ENCODE measurements at regions not wholly inside any gene's neighbourhood (a gene's known extent, or its start where the extent isn't known, plus 50 kb on each side); places are given as distances from the start of the nearest gene placed in this dataset.

DNA sequence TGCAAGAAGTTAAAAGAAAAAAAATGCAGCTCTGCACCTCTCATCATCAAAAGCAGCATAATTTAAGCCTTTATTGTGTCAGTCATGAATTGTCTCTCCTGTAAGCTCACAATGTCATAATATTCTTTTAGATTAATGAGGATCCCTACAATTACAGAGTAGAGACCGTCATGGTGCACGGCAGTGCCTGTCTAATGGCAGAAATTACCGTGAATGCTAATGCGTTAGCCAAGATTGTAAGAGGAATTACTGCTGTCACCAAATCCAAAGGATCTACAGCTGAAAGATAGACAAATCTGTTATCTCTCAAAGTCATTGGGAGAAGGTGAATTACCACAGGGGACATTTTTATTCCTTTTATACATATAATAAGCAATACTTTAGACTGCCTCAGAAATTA is 631.6 kb upstream of the NRSN1 start:
- Histone ChIP-seq H3K4me3 (ENCODE audit: low read depth in 1 of 2, low read length in 2 of 2) (no peak overlapping the region), H3K9me3 (ENCODE audit: insufficient read depth, low read length, severe bottlenecking) (no peaks in the 10 kb centered on the region), H4K20me1 (ENCODE audit: insufficient read depth, low read length) (no peaks in the 10 kb centered on the region), H3K36me3 (ENCODE audit: insufficient read depth, low read length) (no peaks in the 10 kb centered on the region), H3K27ac (ENCODE audit: low read length) (no peak overlapping the region), H3K27me3 (ENCODE audit: insufficient read depth, low read length, poor library complexity) (no peaks in the 10 kb centered on the region), H3K4me1 (ENCODE audit: insufficient read depth, low read length) (no peaks in the 10 kb centered on the region), H2AFZ (ENCODE audit: low read depth, low read length) (no peak overlapping the region), H3K79me2 (ENCODE audit: insufficient read depth, low read length) (no peaks in the 10 kb centered on the region), H3K9ac (ENCODE audit: low read depth, low read length) (no peak overlapping the region), H3K4me2 (ENCODE audit: insufficient read depth, low read length) (no peak overlapping the region)
- ATAC-seq (ENCODE audit: insufficient read depth, low read depth) = no peak
- DNase-seq = no peak
- TF ChIP-seq EZH2 (IDR thresholded peaks at IDR 0.05; ENCODE audit: borderline replicate concordance, low read depth, low read length, severe bottlenecking) = no peak
- TF ChIP-seq, protein P1, sequence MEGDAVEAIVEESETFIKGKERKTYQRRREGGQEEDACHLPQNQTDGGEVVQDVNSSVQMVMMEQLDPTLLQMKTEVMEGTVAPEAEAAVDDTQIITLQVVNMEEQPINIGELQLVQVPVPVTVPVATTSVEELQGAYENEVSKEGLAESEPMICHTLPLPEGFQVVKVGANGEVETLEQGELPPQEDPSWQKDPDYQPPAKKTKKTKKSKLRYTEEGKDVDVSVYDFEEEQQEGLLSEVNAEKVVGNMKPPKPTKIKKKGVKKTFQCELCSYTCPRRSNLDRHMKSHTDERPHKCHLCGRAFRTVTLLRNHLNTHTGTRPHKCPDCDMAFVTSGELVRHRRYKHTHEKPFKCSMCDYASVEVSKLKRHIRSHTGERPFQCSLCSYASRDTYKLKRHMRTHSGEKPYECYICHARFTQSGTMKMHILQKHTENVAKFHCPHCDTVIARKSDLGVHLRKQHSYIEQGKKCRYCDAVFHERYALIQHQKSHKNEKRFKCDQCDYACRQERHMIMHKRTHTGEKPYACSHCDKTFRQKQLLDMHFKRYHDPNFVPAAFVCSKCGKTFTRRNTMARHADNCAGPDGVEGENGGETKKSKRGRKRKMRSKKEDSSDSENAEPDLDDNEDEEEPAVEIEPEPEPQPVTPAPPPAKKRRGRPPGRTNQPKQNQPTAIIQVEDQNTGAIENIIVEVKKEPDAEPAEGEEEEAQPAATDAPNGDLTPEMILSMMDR (IDR thresholded peaks at IDR 0.05; ENCODE audit: borderline replicate concordance, extremely low read depth, low read length, poor library complexity, severe bottlenecking) = no peak

DNA sequence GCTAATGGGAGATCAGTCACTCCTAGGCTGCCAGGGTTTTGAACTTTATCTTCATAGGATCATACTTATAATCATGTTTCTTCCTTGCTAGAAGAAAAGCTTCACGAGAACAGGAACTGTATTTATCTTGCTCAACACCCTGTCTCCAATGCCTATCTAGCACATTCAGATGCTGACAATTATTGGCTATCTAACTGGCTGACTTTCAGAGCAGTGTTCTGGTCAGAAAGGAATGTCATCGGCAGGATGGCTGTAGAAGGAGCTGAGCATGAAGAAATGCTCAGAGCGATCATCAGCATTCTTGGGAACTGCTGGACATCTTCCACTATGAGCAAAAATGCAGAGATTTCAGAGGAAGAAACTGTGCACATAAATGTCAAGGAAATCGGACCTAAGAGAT is 628.0 kb upstream of the NRSN1 start:
- Histone ChIP-seq H3K9ac (ENCODE audit: low read depth, low read length) (no peak overlapping the region), H3K9me3 (ENCODE audit: insufficient read depth, low read length, severe bottlenecking) (no peaks in the 10 kb centered on the region), H2AFZ (ENCODE audit: low read depth, low read length) (no peak overlapping the region), H3K36me3 (ENCODE audit: insufficient read depth, low read length) (no peaks in the 10 kb centered on the region), H3K79me2 (ENCODE audit: insufficient read depth, low read length) (no peaks in the 10 kb centered on the region), H3K27ac (ENCODE audit: low read length) (no peak overlapping the region), H3K27me3 (ENCODE audit: insufficient read depth, low read length, poor library complexity) (no peaks in the 10 kb centered on the region), H3K4me3 (ENCODE audit: low read depth in 1 of 2, low read length in 2 of 2) (no peak overlapping the region), H3K4me2 (ENCODE audit: insufficient read depth, low read length) (no peak overlapping the region), H3K4me1 (ENCODE audit: insufficient read depth, low read length) (no peaks in the 10 kb centered on the region), H4K20me1 (ENCODE audit: insufficient read depth, low read length) (no peaks in the 10 kb centered on the region)
- ATAC-seq (ENCODE audit: insufficient read depth, low read depth) (no peak), DNase-seq (no peak)
- TF ChIP-seq, protein P1 (IDR thresholded peaks at IDR 0.05; ENCODE audit: borderline replicate concordance, extremely low read depth, low read length, poor library complexity, severe bottlenecking) = no peak
- TF ChIP-seq EZH2 (IDR thresholded peaks at IDR 0.05; ENCODE audit: borderline replicate concordance, low read depth, low read length, severe bottlenecking) = no peak

DNA sequence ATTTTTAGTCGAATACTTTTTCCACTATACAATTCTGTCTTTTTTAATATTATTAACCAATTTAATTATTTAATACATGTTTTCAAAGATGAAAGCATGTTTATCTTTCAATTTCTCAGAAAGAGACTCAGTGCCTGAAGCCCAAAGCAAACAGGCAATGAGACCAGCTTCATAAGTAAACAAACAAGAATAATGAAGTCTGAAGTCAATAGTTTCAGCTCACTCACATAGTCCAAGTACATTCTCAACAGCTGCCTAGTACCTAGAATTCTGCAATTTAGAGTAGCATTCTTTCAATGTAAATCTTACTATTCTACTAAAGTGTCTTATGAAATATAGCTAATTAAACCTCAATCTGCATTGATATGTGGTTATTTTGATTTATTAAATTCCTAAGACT is 626.5 kb upstream of the NRSN1 start:
- TF ChIP-seq, protein P1 (IDR thresholded peaks at IDR 0.05; ENCODE audit: borderline replicate concordance, extremely low read depth, low read length, poor library complexity, severe bottlenecking) = no peak
- no peak for TF ChIP-seq EZH2 (IDR thresholded peaks at IDR 0.05; ENCODE audit: borderline replicate concordance, low read depth, low read length, severe bottlenecking)
- H2AFZ ChIP-seq (ENCODE audit: low read depth, low read length) = no peak overlapping the region
- no peaks in the 10 kb centered on the region for H3K36me3 ChIP-seq (ENCODE audit: insufficient read depth, low read length)
- no peak for DNase-seq
- H3K79me2 ChIP-seq (ENCODE audit: insufficient read depth, low read length) = no peaks in the 10 kb centered on the region
- no peak overlapping the region for H3K4me3 ChIP-seq (ENCODE audit: low read depth in 1 of 2, low read length in 2 of 2)
- H3K9me3 ChIP-seq (ENCODE audit: insufficient read depth, low read length, severe bottlenecking) = no peaks in the 10 kb centered on the region
- H3K9ac ChIP-seq (ENCODE audit: low read depth, low read length) = no peak overlapping the region
- no peak overlapping the region for H3K4me2 ChIP-seq (ENCODE audit: insufficient read depth, low read length)
- H4K20me1 ChIP-seq (ENCODE audit: insufficient read depth, low read length) = no peaks in the 10 kb centered on the region
- no peaks in the 10 kb centered on the region for H3K27me3 ChIP-seq (ENCODE audit: insufficient read depth, low read length, poor library complexity)
- ATAC-seq (ENCODE audit: insufficient read depth, low read depth) = no peak
- no peak overlapping the region for H3K27ac ChIP-seq (ENCODE audit: low read length)
- no peaks in the 10 kb centered on the region for H3K4me1 ChIP-seq (ENCODE audit: insufficient read depth, low read length)

DNA sequence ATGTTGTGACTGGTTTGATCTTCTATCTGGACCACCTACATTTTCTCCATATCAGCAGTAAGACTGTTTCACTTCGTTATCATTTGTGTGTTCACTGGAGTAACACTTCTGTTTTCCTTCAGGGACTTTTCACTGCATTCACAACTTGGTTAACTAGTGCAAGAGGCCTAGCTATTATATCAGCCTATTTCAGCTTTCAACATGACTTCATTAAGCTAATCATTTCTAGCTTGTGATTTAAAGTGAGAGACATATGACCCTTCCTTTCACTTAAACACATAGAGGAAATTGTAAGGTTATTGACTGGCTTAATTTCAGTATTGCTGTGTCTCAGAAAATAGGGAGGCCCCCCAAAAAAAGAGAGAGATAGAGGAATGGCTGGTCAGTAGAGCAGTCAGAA is 622.8 kb upstream of the NRSN1 start:
- Histone ChIP-seq H2AFZ (ENCODE audit: low read depth, low read length) (no peak overlapping the region), H3K9me3 (ENCODE audit: insufficient read depth, low read length, severe bottlenecking) (no peaks in the 10 kb centered on the region), H3K4me3 (ENCODE audit: low read depth in 1 of 2, low read length in 2 of 2) (no peak overlapping the region), H3K27ac (ENCODE audit: low read length) (no peak overlapping the region), H3K36me3 (ENCODE audit: insufficient read depth, low read length) (no peaks in the 10 kb centered on the region), H3K27me3 (ENCODE audit: insufficient read depth, low read length, poor library complexity) (no peaks in the 10 kb centered on the region), H3K4me1 (ENCODE audit: insufficient read depth, low read length) (no peaks in the 10 kb centered on the region), H3K9ac (ENCODE audit: low read depth, low read length) (no peak overlapping the region), H4K20me1 (ENCODE audit: insufficient read depth, low read length) (no peaks in the 10 kb centered on the region), H3K79me2 (ENCODE audit: insufficient read depth, low read length) (no peaks in the 10 kb centered on the region), H3K4me2 (ENCODE audit: insufficient read depth, low read length) (no peak overlapping the region)
- TF ChIP-seq, protein P1 (IDR thresholded peaks at IDR 0.05; ENCODE audit: borderline replicate concordance, extremely low read depth, low read length, poor library complexity, severe bottlenecking) = no peak
- no peak for TF ChIP-seq EZH2 (IDR thresholded peaks at IDR 0.05; ENCODE audit: borderline replicate concordance, low read depth, low read length, severe bottlenecking)
- DNase-seq (no peak), ATAC-seq (ENCODE audit: insufficient read depth, low read depth) (no peak)

Data from DND-41 (cell line).